ENCODE measurements at regions not wholly inside any gene's neighbourhood (a gene's known extent, or its start where the extent isn't known, plus 50 kb on each side); places are given as distances from the start of the nearest gene placed in this dataset.

DNA sequence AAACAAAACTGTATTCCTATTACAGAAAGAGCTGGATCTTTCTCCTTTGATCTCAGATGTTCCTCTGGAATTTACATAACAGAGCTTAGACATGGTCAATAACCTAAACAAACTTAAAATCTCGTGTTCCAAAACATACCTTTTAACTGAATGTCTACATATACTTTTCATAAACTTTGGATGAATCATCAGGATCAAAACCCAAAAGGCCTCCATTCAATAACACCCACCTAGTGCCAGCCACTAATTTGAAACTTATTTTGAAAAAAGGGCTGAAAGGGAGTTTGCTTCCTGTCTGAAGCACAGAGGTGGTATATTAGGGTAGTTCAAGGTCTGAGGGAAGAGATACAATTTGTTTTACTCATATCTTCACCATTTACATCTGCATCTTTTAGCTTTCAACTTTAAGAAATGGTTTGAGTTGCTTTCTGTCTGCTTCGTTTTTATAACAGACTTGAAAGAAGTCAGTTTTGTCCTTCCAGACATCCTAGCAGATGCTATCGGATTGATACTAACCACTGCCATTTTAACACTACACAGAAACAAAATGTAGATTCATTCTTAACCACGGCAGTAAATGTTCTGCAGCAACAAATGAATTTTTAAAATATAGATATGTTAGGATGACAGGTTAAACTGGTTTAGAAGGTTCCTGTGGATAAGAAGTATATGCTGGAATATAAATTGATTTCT, 242.8 kb upstream of the DKK2 start:
- ChIA-PET POLR2A (no interaction called here), CTCF (no interaction called here)
- no peaks in the 10 kb centered on the region for H3K36me3 Mint-ChIP-seq
- DNase-seq, result no peak
- H3K9me3 Mint-ChIP-seq, result no peaks in the 10 kb centered on the region
- H3K27me3 Mint-ChIP-seq, result no peaks in the 10 kb centered on the region
- intact Hi-C loops (cut with micrococcal nuclease), result no loop called here
- no peaks in the 10 kb centered on the region for H3K4me1 Mint-ChIP-seq (ENCODE audit: low read depth)
- H3K27ac Mint-ChIP-seq, result no peak overlapping the region
- no peak overlapping the region for H3K4me3 Mint-ChIP-seq

DNA sequence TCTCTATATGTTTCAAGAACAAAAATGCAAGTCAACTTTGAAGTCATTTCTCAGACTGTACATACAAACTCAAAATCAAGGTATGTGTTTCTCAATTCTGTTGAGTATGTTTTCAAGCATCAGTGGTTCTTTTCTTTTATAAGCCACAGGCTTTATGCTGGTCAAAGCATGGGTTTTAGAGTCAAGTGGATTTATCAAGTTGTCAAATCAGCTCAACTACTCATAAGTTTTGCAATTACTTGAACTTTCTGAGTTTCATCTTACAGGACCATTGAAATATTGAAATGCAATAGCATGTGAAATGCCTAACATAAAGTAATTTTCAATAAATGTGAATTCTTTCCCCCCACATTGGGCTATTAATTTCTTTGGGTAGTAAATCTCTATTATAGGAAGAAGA, 239.9 kb upstream of the DKK2 start:
- ChIA-PET POLR2A (no interaction called here), CTCF (no interaction called here)
- H3K9me3 Mint-ChIP-seq, result no peaks in the 10 kb centered on the region
- H3K27me3 Mint-ChIP-seq, result peaks cover 2% of the 10 kb centered on the region
- no peaks in the 10 kb centered on the region for H3K4me1 Mint-ChIP-seq (ENCODE audit: low read depth)
- H3K36me3 Mint-ChIP-seq, result no peaks in the 10 kb centered on the region
- no peak overlapping the region for H3K4me3 Mint-ChIP-seq
- no peak for DNase-seq
- H3K27ac Mint-ChIP-seq, result no peak overlapping the region
- intact Hi-C loops (cut with micrococcal nuclease), result no loop called here

GRCh38 chr4:107275225-107275624, 239.1 kb upstream of the DKK2 start:
- H3K36me3 Mint-ChIP-seq, result no peaks in the 10 kb centered on the region
- H3K27me3 Mint-ChIP-seq, result peaks cover 2% of the 10 kb centered on the region
- intact Hi-C loops (cut with micrococcal nuclease), result no loop called here
- no peak for DNase-seq
- ChIA-PET POLR2A (no interaction called here), CTCF (no interaction called here)
- H3K4me3 Mint-ChIP-seq, result no peak overlapping the region
- no peaks in the 10 kb centered on the region for H3K4me1 Mint-ChIP-seq (ENCODE audit: low read depth)
- no peaks in the 10 kb centered on the region for H3K9me3 Mint-ChIP-seq
- H3K27ac Mint-ChIP-seq, result no peak overlapping the region

- POLR2A ChIA-PET, result no interaction called here
- H3K36me3 Mint-ChIP-seq, result no peaks in the 10 kb centered on the region
Observed at GRCh38 chr4:107270614-107271013, 234.5 kb upstream of the DKK2 start.

DNA sequence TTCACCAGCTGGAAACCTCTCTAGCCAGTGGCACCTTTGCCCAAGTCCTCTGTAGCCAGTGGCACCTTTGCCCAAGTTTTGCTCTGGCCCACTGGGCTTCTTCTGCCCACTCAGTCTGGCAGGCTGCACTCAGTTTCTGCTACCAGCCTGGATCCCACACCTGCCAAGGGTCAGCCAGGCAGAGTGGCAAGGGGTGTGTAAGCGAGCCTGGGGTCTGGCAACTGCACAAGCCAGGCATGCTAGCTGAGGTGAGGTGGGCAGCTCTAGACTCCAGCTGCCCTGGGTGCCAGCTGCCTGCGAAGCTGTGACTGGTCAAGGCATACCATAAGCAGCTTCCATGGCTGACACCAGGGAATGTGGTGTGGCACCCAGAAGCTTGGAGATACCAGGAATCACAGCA, 233.1 kb upstream of the DKK2 start:
- intact Hi-C loops (cut with micrococcal nuclease), result no loop called here
- ChIA-PET POLR2A (no interaction called here), CTCF (no interaction called here)
- Mint-ChIP-seq H3K36me3 (no peaks in the 10 kb centered on the region), H3K9me3 (no peaks in the 10 kb centered on the region), H3K4me3 (no peak overlapping the region), H3K27me3 (peaks cover 2% of the 10 kb centered on the region), H3K4me1 (ENCODE audit: low read depth) (no peaks in the 10 kb centered on the region), H3K27ac (no peak overlapping the region)
- no peak for DNase-seq

More at GRCh38 chr4:107270614-107271013, 234.5 kb upstream of the DKK2 start:
- Mint-ChIP-seq H3K27me3 (peaks cover 2% of the 10 kb centered on the region), H3K4me1 (ENCODE audit: low read depth) (no peaks in the 10 kb centered on the region), H3K4me3 (no peak overlapping the region), H3K9me3 (no peaks in the 10 kb centered on the region), H3K27ac (no peak overlapping the region)
- intact Hi-C loops (cut with micrococcal nuclease), result no loop called here
- CTCF ChIA-PET, result no interaction called here
- DNase-seq, result no peak

- Mint-ChIP-seq H3K9me3 (no peaks in the 10 kb centered on the region), H3K36me3 (no peaks in the 10 kb centered on the region)
Observed at GRCh38 chr4:107265859-107266258, 229.7 kb upstream of the DKK2 start.

GRCh38 chr4:107261241-107261874, 225.2 kb upstream of the DKK2 start:
- ChIA-PET POLR2A (no interaction called here), CTCF (no interaction called here)
- Mint-ChIP-seq H3K36me3 (no peaks in the 10 kb centered on the region), H3K4me3 (no peak overlapping the region), H3K27me3 (no peaks in the 10 kb centered on the region), H3K9me3 (no peaks in the 10 kb centered on the region), H3K4me1 (ENCODE audit: low read depth) (no peaks in the 10 kb centered on the region), H3K27ac (no peak overlapping the region)
- DNase-seq, result no peak
- intact Hi-C loops (cut with micrococcal nuclease), result no loop called here

More at GRCh38 chr4:107265859-107266258, 229.7 kb upstream of the DKK2 start:
- DNase-seq, result no peak
- Mint-ChIP-seq H3K27ac (no peak overlapping the region), H3K4me1 (ENCODE audit: low read depth) (no peaks in the 10 kb centered on the region), H3K4me3 (no peak overlapping the region), H3K27me3 (no peaks in the 10 kb centered on the region)
- intact Hi-C loops (cut with micrococcal nuclease), result no loop called here
- CTCF ChIA-PET, result no interaction called here
- POLR2A ChIA-PET, result no interaction called here

DNA sequence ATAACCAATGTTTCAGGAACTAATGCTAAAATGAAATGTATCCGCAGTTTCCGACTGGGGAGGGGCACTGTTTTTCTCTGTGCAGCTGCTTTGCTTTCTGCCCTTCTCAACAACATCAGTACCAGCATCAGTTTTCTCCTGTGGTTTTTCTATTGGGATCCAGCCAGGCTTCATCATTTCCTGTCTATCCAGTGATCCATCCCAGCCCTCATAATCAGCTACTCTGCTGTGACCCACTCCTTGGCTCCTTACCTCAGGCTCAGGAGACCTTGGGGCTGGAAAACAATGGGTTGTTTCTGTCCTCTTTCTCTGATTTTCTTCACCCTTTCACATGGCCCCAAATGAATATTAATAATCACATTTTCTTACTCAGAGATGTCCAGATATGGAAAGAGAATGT, 222.2 kb upstream of the DKK2 start:
- no peak overlapping the region for H3K4me3 Mint-ChIP-seq
- H3K36me3 Mint-ChIP-seq, result no peaks in the 10 kb centered on the region
- intact Hi-C loops (cut with micrococcal nuclease), result no loop called here
- H3K27me3 Mint-ChIP-seq, result no peaks in the 10 kb centered on the region
- no peak overlapping the region for H3K27ac Mint-ChIP-seq
- H3K4me1 Mint-ChIP-seq (ENCODE audit: low read depth), result no peaks in the 10 kb centered on the region
- ChIA-PET CTCF (no interaction called here), POLR2A (no interaction called here)
- no peak for DNase-seq
- H3K9me3 Mint-ChIP-seq, result no peaks in the 10 kb centered on the region

DNA sequence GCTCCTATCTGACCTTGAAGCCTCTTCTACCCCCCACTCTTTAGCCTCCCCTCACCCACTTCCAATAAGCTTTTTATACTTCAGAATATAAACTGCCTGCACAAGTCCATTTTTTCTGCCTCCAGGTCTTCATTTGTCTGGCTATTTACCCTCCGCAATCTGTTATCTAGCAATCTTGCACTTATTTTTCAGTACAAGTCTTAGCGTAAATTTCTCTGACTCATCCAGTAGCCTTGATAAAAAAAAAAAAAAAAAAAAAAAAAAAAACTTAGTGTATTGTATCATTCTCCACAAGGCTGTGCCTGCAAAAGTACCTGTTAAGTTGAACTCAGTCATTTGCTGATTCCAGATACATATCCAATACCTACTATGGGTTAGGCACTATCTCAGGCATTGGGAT, 219.5 kb upstream of the DKK2 start:
- POLR2A ChIA-PET, result no interaction called here
- Mint-ChIP-seq H3K4me3 (no peak overlapping the region), H3K27ac (no peak overlapping the region), H3K36me3 (no peaks in the 10 kb centered on the region), H3K27me3 (no peaks in the 10 kb centered on the region), H3K9me3 (no peaks in the 10 kb centered on the region), H3K4me1 (ENCODE audit: low read depth) (no peaks in the 10 kb centered on the region)
- DNase-seq, result no peak
- intact Hi-C loops (cut with micrococcal nuclease), result no loop called here
- CTCF ChIA-PET, result no interaction called here

- ChIA-PET POLR2A (no interaction called here), CTCF (no interaction called here)
- H3K4me1 Mint-ChIP-seq (ENCODE audit: low read depth), result no peaks in the 10 kb centered on the region
- intact Hi-C loops (cut with micrococcal nuclease), result no loop called here
- no peaks in the 10 kb centered on the region for H3K27me3 Mint-ChIP-seq
- H3K27ac Mint-ChIP-seq, result no peak overlapping the region
- no peak for DNase-seq
- no peak overlapping the region for H3K4me3 Mint-ChIP-seq
- no peaks in the 10 kb centered on the region for H3K36me3 Mint-ChIP-seq
- no peaks in the 10 kb centered on the region for H3K9me3 Mint-ChIP-seq
Observed at GRCh38 chr4:107255114-107255513, 219.0 kb upstream of the DKK2 start.

GRCh38 chr4:107253579-107254068, 217.5 kb upstream of the DKK2 start:
- no peak for DNase-seq
- Mint-ChIP-seq H3K9me3 (no peaks in the 10 kb centered on the region), H3K36me3 (no peaks in the 10 kb centered on the region), H3K27me3 (no peaks in the 10 kb centered on the region), H3K4me3 (no peak overlapping the region), H3K4me1 (ENCODE audit: low read depth) (no peaks in the 10 kb centered on the region), H3K27ac (no peak overlapping the region)
- intact Hi-C loops (cut with micrococcal nuclease), result no loop called here
- ChIA-PET CTCF (no interaction called here), POLR2A (no interaction called here)

DNA sequence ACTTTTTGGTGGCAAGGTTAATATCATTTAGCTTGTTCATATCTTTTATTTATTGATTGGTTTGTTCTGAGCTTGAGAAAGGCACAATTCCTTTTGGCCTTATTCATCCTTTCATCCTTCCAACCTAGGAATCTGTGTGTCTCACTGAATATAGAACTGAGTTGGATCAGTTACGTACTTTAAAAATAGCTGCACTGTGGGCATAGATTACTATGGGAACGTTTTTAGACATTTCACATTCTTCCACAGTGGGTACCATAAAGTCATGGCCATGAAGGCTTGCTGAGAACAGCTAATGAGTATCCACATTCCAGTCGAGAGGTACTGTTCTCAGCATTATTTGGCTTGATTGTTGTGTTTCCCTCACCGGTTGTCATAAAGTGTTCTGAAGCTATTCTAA, 217.0 kb upstream of the DKK2 start:
- no peak overlapping the region for H3K27ac Mint-ChIP-seq
- DNase-seq, result no peak
- no peak overlapping the region for H3K4me3 Mint-ChIP-seq
- ChIA-PET POLR2A (no interaction called here), CTCF (no interaction called here)
- no peaks in the 10 kb centered on the region for H3K27me3 Mint-ChIP-seq
- no peaks in the 10 kb centered on the region for H3K4me1 Mint-ChIP-seq (ENCODE audit: low read depth)
- H3K36me3 Mint-ChIP-seq, result no peaks in the 10 kb centered on the region
- intact Hi-C loops (cut with micrococcal nuclease), result no loop called here
- H3K9me3 Mint-ChIP-seq, result no peaks in the 10 kb centered on the region

- Mint-ChIP-seq H3K4me3 (no peak overlapping the region), H3K27ac (no peak overlapping the region), H3K4me1 (ENCODE audit: low read depth) (no peaks in the 10 kb centered on the region), H3K36me3 (no peaks in the 10 kb centered on the region), H3K27me3 (no peaks in the 10 kb centered on the region), H3K9me3 (no peaks in the 10 kb centered on the region)
- ChIA-PET POLR2A (no interaction called here), CTCF (no interaction called here)
- no peak for DNase-seq
- intact Hi-C loops (cut with micrococcal nuclease), result no loop called here
Observed at GRCh38 chr4:107252571-107252970, 216.5 kb upstream of the DKK2 start.

Data from activated CD4-positive, alpha-beta memory T cell treated with anti-CD3 and anti-CD28 coated beads for 36 hours (primary cell).